ENCODE measurements at regions not wholly inside any gene's neighbourhood (a gene's known extent, or its start where the extent isn't known, plus 50 kb on each side); places are given as distances from the start of the nearest gene placed in this dataset.

- DNase-seq (ENCODE audit: missing footprints): no peak
- intact Hi-C loops (cut with DNase I): no loop called here
- ATAC-seq: no peak
Observed at GRCh38 chr2:150154308-150154797, 333.1 kb downstream of the RND3 start.

- ATAC-seq (no peak), DNase-seq (ENCODE audit: missing footprints) (no peak)
- intact Hi-C loops (cut with DNase I): no loop called here
Observed at GRCh38 chr2:150153646-150154307, 333.7 kb downstream of the RND3 start.

DNA sequence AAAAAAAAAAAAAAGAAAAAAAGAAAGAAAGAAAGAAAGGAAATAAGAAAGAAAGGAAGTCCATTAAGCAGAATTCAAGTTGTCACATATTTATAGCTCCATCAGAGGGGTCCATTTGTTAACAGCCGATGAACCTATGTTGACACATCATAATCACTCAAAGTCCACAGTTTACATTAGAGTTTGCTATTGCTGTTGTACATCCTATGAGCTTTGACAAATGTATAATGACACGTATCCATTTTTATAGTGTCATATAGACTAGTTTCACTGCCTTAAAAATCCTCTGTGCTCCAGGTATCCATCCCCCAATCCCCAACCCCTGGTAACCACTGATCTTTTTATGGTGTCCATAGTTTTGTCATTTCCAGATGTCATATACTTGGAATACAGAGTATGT lies 335.2 kb downstream of the RND3 start:
- intact Hi-C loops (cut with DNase I): no loop called here
- no peak for DNase-seq (ENCODE audit: missing footprints)
- no peak for ATAC-seq

DNA sequence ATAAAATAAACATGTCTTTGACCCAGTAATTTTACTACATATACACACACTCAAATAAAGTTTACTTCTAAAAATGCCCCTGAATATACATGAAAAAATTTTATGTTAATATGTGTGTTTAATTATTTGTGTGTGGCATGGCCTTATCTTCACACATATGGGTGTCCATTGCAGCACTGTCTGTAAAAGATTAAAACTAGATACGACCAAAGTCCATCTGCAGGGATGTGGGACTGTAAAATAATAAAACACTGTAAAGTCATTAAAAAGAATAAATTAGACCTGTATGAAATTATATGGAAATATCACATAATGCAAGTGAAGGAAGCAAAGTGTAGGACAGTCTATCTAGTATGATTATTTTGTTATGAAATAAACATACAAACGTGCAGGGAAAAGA lies 337.3 kb downstream of the RND3 start:
- intact Hi-C loops (cut with DNase I): no loop called here
- ATAC-seq (no peak), DNase-seq (ENCODE audit: missing footprints) (no peak)

GRCh38 chr2:150147889-150148683 lies 339.4 kb downstream of the RND3 start:
- ATAC-seq (no peak), DNase-seq (ENCODE audit: missing footprints) (no peak)
- intact Hi-C loops (cut with DNase I): no loop called here

DNA sequence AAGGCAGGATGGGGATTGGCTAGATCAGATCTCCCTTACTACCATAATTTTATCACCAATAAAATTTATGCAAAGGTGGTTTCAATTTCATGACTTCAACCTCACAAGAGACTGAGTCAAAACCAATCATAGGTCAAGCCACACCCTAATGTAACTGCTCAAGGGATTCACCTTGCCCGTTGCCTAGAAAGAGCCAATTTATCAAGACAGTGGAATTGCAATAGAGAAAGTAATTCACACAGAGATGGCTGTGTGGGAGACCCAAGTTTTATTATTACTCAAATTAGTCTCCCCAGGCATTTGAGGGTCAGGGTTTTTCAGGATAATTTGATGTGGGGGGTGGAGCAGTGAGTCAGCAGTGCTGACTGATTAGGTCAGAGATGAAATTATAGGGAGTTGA lies 340.6 kb downstream of the RND3 start:
- no peak for DNase-seq (ENCODE audit: missing footprints)
- intact Hi-C loops (cut with DNase I): no loop called here
- no peak for ATAC-seq

- no peak for DNase-seq (ENCODE audit: missing footprints)
- no peak for ATAC-seq
- intact Hi-C loops (cut with DNase I): no loop called here
Observed at GRCh38 chr2:150145299-150145692, 342.2 kb downstream of the RND3 start.

GRCh38 chr2:150144546-150145298 lies 342.7 kb downstream of the RND3 start:
- ATAC-seq (no peak), DNase-seq (ENCODE audit: missing footprints) (no peak)
- intact Hi-C loops (cut with DNase I): no loop called here

DNA sequence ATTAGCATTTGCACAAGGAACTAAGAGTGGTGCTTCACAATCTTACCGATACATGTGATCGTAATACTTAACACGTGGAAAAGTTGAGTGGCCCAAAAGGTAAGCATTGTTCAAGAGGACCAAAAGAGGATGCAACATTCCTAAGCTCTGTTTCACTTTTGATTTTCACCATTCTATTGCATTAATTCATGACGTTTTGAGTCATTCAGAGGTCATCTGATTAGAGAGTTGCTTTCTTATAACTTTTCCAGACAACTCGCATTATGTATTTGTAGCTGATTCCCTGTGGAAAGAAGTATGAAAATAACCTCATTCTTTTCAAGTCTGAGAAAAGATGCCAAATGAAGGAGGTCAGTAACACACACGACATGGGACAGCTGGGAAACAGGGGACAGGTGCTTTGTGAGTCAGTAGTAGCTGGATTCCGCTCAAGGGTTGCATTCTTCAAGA lies 344.4 kb downstream of the RND3 start:
- DNase-seq (ENCODE audit: missing footprints) (no peak), ATAC-seq (no peak)
- intact Hi-C loops (cut with DNase I): no loop called here

DNA sequence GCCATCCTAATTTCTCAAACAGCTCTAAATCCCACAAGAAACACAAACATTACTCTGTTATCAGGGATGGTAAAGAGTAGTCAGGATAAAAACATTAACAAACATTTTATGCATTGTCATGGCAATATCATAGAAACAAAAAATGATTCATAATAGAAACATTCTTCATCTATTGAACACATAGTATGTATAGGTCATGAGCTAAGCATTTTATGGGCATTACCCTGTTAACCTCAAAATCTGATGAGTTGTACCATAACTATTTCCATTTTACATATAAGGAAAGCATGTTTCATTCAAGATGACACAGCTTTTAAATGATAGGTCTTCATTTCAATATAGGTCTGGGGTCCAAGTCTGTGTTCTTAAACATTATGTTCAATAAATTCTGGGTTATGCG lies 344.9 kb downstream of the RND3 start:
- intact Hi-C loops (cut with DNase I): no loop called here
- ATAC-seq (no peak), DNase-seq (ENCODE audit: missing footprints) (no peak)

- ATAC-seq (no peak), DNase-seq (ENCODE audit: missing footprints) (no peak)
- intact Hi-C loops (cut with DNase I): no loop called here
Observed at GRCh38 chr2:150141226-150142001, 346.1 kb downstream of the RND3 start.

DNA sequence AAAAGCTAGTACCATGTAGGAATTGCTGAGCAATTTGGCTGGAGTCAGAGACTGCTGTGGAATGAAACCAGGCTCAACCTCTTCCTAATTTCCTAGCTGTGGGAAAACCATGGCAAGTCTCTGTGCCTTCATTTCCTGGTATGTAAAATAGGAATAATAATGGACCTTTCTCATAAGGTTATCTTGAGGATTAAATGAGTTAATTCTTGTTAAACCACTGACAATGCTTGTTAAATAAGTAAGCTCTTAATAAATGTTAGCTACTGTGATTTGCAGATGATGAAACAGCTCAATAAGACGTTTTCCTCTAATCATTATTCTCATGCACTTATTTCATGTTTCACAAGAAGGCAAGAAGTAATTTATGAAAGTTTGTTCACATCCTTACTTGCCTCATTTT lies 346.7 kb downstream of the RND3 start:
- ATAC-seq (no peak), DNase-seq (ENCODE audit: missing footprints) (no peak)
- intact Hi-C loops (cut with DNase I): no loop called here

DNA sequence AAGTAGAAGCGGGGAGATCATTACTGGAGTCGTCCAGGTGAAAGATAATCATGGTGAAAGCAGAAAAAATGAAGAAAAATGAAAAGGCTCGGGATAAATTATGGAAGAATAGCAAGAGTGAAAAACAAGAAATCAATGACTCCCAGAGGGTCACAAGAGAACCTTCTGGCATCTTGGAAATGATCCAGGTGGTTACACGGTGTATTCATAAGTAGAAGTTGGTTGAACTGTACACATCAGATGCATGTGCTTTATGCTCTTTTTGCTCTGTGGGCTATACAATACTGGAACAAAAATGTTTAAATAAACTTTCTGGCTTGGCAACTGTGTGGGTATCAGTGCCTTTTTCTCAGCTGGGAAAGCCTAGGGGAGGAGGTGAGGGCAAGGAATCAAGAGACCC lies 348.9 kb downstream of the RND3 start:
- ATAC-seq: no peak
- no peak for DNase-seq (ENCODE audit: missing footprints)
- intact Hi-C loops (cut with DNase I): no loop called here

- intact Hi-C loops (cut with DNase I): no loop called here
- ATAC-seq (no peak), DNase-seq (ENCODE audit: missing footprints) (no peak)
Observed at GRCh38 chr2:150137338-150138069, 350.0 kb downstream of the RND3 start.

- ATAC-seq (no peak), DNase-seq (ENCODE audit: missing footprints) (no peak)
- intact Hi-C loops (cut with DNase I): no loop called here
Observed at GRCh38 chr2:150136893-150137292, 350.6 kb downstream of the RND3 start.

DNA sequence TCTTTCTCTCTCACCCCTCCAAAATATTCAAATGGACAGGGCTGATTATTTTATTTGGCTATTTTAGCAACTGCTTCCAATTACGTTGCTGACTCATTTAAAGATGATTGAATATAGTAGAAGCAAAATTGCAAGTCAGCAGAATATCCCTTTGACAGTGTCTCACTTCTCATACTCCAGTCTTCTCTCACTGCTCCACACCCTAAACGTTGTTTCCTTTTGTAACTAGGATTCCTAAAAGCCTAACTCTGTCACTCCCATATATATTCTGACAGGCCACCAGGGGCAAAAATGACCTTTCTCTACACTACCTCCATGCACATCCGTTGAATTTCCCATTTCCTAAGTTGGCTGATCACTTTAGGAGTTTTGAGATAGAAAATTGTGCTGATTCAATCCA lies 351.1 kb downstream of the RND3 start:
- intact Hi-C loops (cut with DNase I): no loop called here
- ATAC-seq: no peak
- DNase-seq (ENCODE audit: missing footprints): no peak

DNA sequence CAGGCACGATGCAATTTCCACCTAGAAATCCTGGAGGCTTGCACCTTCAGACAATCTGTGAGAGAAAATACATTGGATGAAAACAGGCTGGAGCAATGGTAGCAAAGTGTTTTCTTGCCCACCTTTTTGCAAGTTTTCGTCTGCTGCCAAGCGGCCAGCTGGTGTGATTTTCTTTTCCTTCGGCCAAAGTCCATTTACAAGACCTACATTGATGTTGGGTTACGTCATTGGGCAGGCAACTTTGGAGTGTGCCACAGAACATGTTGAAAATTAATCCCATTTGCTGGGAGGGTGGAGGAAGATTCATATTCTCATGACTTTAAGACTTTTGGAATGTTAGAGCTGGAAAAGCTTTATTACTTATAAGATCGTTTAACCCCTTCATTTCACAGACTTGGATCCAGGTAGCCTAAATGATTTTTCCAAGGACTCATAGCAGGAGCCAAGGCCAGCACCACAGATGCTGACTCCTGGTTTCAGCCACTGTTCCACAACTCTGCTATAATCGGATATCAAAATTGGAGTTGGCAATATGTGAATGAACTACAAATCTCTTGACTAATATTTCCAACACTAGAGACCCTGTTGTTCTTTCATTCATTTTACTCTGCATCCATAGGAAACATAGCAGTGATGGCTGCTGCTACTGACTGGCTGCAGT lies 352.1 kb downstream of the RND3 start:
- ATAC-seq (no peak), DNase-seq (ENCODE audit: missing footprints) (no peak)
- intact Hi-C loops (cut with DNase I): no loop called here

Measured in Right ventricle myocardium inferior (tissue), 1 donor.